ENCODE measurements at regions not wholly inside any gene's neighbourhood (a gene's known extent, or its start where the extent isn't known, plus 50 kb on each side); places are given as distances from the start of the nearest gene placed in this dataset.

GRCh38 chr2:79294994-79295393 lies 135.4 kb upstream of the REG3A start:
- no peak for TF ChIP-seq CTCF (optimal IDR thresholded peaks at IDR 0.05 in 1 of 3, IDR thresholded peaks at IDR 0.05 in 1 of 3, conservative IDR thresholded peaks at IDR 0.05 in 1 of 3; ENCODE audit: extremely low read depth in 1 of 3, insufficient read depth in 2 of 3, low read length in 3 of 3)
- TF ChIP-seq EZH2 (IDR thresholded peaks at IDR 0.05; ENCODE audit: low read length) = no peak

Data from keratinocyte (primary cell).